ENCODE measurements at regions not wholly inside any gene's neighbourhood (a gene's known extent, or its start where the extent isn't known, plus 50 kb on each side); places are given as distances from the start of the nearest gene placed in this dataset.
"Not testable (repeated sequence)": the region's sequence is repeated elsewhere in the genome, so short reads cannot be mapped to it uniquely, and the experiment has no call there.

GRCh38 chr5:153372425-153373129 is 117.9 kb upstream of the GRIA1 start:
- TF ChIP-seq, protein P1, sequence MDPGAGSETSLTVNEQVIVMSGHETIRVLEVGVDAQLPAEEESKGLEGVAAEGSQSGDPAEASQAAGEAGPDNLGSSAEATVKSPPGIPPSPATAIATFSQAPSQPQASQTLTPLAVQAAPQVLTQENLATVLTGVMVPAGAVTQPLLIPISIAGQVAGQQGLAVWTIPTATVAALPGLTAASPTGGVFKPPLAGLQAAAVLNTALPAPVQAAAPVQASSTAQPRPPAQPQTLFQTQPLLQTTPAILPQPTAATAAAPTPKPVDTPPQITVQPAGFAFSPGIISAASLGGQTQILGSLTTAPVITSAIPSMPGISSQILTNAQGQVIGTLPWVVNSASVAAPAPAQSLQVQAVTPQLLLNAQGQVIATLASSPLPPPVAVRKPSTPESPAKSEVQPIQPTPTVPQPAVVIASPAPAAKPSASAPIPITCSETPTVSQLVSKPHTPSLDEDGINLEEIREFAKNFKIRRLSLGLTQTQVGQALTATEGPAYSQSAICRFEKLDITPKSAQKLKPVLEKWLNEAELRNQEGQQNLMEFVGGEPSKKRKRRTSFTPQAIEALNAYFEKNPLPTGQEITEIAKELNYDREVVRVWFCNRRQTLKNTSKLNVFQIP (CRISPR knock-in tag; IDR thresholded peaks at IDR 0.05; ENCODE audit: borderline replicate concordance, low read depth): no peak
- TF ChIP-seq, protein P2, sequence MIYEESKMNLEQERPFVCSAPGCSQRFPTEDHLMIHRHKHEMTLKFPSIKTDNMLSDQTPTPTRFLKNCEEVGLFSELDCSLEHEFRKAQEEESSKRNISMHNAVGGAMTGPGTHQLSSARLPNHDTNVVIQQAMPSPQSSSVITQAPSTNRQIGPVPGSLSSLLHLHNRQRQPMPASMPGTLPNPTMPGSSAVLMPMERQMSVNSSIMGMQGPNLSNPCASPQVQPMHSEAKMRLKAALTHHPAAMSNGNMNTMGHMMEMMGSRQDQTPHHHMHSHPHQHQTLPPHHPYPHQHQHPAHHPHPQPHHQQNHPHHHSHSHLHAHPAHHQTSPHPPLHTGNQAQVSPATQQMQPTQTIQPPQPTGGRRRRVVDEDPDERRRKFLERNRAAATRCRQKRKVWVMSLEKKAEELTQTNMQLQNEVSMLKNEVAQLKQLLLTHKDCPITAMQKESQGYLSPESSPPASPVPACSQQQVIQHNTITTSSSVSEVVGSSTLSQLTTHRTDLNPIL (CRISPR knock-in tag; IDR thresholded peaks at IDR 0.05; ENCODE audit: low read depth): no peak
- no peak for TF ChIP-seq ESRRG (CRISPR knock-in tag; IDR thresholded peaks at IDR 0.05)
- no peak for TF ChIP-seq ZFP30 (CRISPR knock-in tag; IDR thresholded peaks at IDR 0.05)
- TF ChIP-seq ZC3H10 (CRISPR knock-in tag; IDR thresholded peaks at IDR 0.05): no peak
- TF ChIP-seq, protein P3, sequence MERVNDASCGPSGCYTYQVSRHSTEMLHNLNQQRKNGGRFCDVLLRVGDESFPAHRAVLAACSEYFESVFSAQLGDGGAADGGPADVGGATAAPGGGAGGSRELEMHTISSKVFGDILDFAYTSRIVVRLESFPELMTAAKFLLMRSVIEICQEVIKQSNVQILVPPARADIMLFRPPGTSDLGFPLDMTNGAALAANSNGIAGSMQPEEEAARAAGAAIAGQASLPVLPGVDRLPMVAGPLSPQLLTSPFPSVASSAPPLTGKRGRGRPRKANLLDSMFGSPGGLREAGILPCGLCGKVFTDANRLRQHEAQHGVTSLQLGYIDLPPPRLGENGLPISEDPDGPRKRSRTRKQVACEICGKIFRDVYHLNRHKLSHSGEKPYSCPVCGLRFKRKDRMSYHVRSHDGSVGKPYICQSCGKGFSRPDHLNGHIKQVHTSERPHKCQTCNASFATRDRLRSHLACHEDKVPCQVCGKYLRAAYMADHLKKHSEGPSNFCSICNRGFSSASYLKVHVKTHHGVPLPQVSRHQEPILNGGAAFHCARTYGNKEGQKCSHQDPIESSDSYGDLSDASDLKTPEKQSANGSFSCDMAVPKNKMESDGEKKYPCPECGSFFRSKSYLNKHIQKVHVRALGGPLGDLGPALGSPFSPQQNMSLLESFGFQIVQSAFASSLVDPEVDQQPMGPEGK (CRISPR knock-in tag; IDR thresholded peaks at IDR 0.05; ENCODE audit: borderline replicate concordance): no peak
- TF ChIP-seq TOX (CRISPR knock-in tag; IDR thresholded peaks at IDR 0.05; ENCODE audit: borderline replicate concordance): no peak
- TF ChIP-seq CSRNP3 (CRISPR knock-in tag; IDR thresholded peaks at IDR 0.05): no peak
- TF ChIP-seq SNAI2 (CRISPR knock-in tag; IDR thresholded peaks at IDR 0.05): no peak
- TF ChIP-seq, protein P4, sequence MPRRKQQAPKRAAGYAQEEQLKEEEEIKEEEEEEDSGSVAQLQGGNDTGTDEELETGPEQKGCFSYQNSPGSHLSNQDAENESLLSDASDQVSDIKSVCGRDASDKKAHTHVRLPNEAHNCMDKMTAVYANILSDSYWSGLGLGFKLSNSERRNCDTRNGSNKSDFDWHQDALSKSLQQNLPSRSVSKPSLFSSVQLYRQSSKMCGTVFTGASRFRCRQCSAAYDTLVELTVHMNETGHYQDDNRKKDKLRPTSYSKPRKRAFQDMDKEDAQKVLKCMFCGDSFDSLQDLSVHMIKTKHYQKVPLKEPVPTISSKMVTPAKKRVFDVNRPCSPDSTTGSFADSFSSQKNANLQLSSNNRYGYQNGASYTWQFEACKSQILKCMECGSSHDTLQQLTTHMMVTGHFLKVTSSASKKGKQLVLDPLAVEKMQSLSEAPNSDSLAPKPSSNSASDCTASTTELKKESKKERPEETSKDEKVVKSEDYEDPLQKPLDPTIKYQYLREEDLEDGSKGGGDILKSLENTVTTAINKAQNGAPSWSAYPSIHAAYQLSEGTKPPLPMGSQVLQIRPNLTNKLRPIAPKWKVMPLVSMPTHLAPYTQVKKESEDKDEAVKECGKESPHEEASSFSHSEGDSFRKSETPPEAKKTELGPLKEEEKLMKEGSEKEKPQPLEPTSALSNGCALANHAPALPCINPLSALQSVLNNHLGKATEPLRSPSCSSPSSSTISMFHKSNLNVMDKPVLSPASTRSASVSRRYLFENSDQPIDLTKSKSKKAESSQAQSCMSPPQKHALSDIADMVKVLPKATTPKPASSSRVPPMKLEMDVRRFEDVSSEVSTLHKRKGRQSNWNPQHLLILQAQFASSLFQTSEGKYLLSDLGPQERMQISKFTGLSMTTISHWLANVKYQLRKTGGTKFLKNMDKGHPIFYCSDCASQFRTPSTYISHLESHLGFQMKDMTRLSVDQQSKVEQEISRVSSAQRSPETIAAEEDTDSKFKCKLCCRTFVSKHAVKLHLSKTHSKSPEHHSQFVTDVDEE (CRISPR knock-in tag; IDR thresholded peaks at IDR 0.05): no peak
- TF ChIP-seq CSDC2 (CRISPR knock-in tag; IDR thresholded peaks at IDR 0.05): no peak
- TF ChIP-seq TCF4 (CRISPR knock-in tag; IDR thresholded peaks at IDR 0.05; ENCODE audit: borderline replicate concordance): no peak
- no peak for TF ChIP-seq ZNF70 (CRISPR knock-in tag; IDR thresholded peaks at IDR 0.05)
- TF ChIP-seq ARNTL (CRISPR knock-in tag; IDR thresholded peaks at IDR 0.05; ENCODE audit: borderline replicate concordance, low read depth): no peak
- TF ChIP-seq ZNF8 (CRISPR knock-in tag; IDR thresholded peaks at IDR 0.05): no peak
- no peak for TF ChIP-seq RARB (CRISPR knock-in tag; IDR thresholded peaks at IDR 0.05)
- TF ChIP-seq ZFP3 (CRISPR knock-in tag; IDR thresholded peaks at IDR 0.05): no peak
- no peak for TF ChIP-seq PPARA (CRISPR knock-in tag; IDR thresholded peaks at IDR 0.05; ENCODE audit: borderline replicate concordance)
- TF ChIP-seq ISL1 (CRISPR knock-in tag; IDR thresholded peaks at IDR 0.05): no peak
- ATAC-seq: no peak

GRCh38 chr5:153373130-153373498 is 117.4 kb upstream of the GRIA1 start:
- TF ChIP-seq ZFP30 (CRISPR knock-in tag; IDR thresholded peaks at IDR 0.05) (no peak), CSRNP3 (CRISPR knock-in tag; IDR thresholded peaks at IDR 0.05) (no peak), ESRRG (CRISPR knock-in tag; IDR thresholded peaks at IDR 0.05) (no peak), PPARA (CRISPR knock-in tag; IDR thresholded peaks at IDR 0.05; ENCODE audit: borderline replicate concordance) (no peak), BACH2 (CRISPR knock-in tag; IDR thresholded peaks at IDR 0.05; ENCODE audit: borderline replicate concordance) (no peak), SNAI2 (CRISPR knock-in tag; IDR thresholded peaks at IDR 0.05) (no peak), ZNF565 (CRISPR knock-in tag; conservative IDR thresholded peaks at IDR 0.05; ENCODE audit: low read depth) (no peak), RARB (CRISPR knock-in tag; IDR thresholded peaks at IDR 0.05) (no peak), TCF4 (CRISPR knock-in tag; IDR thresholded peaks at IDR 0.05; ENCODE audit: borderline replicate concordance) (no peak)
- TF ChIP-seq, protein P2 (CRISPR knock-in tag; IDR thresholded peaks at IDR 0.05; ENCODE audit: low read depth): no peak
- ATAC-seq: no peak

DNA sequence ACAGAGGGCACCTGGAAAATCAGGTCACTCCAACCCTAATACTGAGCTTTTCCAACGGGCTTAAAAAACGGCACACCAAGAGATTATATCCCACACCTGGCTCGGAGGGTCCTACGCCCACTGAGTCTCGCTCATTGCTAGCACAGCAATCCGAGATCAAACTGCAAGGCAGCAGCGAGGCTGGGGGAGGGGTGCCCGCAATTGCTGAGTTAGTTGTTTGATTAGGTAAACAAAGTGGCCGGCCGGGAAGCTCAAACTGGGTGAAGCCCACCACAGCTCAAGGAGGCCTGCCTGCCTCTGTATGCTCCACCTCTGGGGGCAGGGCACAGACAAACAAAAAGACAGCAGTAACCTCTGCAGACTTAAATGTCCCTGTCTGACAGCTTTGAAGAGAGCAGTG is 108.8 kb upstream of the GRIA1 start:
- not testable (repeated sequence) for ATAC-seq
